Activated naive CD8-positive, alpha-beta T cell treated with anti-CD3 and anti-CD28 coated beads, Interleukin-2, amount 10 ng/mL, durations not matched to agents 7 days and 5 days (primary cell): ENCODE measurements at regions not wholly inside any gene's neighbourhood (a gene's known extent, or its start where the extent isn't known, plus 50 kb on each side); places are given as distances from the start of the nearest gene placed in this dataset.

Experiments used
- ATAC-seq: fragments of 150-1000 bp; cut with Tn5 transposase; one replicate; pipeline ENCODE4 v1.10.0; 2021; ENCODE audit warnings: low read depth, moderate library complexity
- POLR2A ChIA-PET: fragments of 350-600 bp; sonication (Branson Sonifier 250); formaldehyde crosslinking; loops from one replicate; lab custom pipeline; 2021; ENCODE audit warnings: antibody characterized with exemption; lab: Charles Lee
- DNase-seq: peaks from one replicate; pipeline ENCODE4 v3.0.0; 2021
- H3K27ac Mint-ChIP-seq: one replicate; pipeline ENCODE4 v1.8.0; 2022; ENCODE audit warnings: mild to moderate bottlenecking, mixed read lengths
- H3K27me3 Mint-ChIP-seq: one replicate; pipeline ENCODE4 v1.8.0; 2022; ENCODE audit warnings: mild to moderate bottlenecking, moderate library complexity, mixed read lengths
- H3K36me3 Mint-ChIP-seq: one replicate; pipeline ENCODE4 v1.8.0; 2021; ENCODE audit warnings: mild to moderate bottlenecking, mixed read lengths
- H3K4me1 Mint-ChIP-seq: one replicate; pipeline ENCODE4 v1.8.0; 2021; ENCODE audit warnings: mixed read lengths
- H3K4me3 Mint-ChIP-seq: one replicate; pipeline ENCODE4 v1.8.0; 2022; ENCODE audit warnings: mild to moderate bottlenecking, moderate library complexity, mixed read lengths
- H3K9me3 Mint-ChIP-seq: one replicate; pipeline ENCODE4 v1.8.0; 2021; ENCODE audit warnings: mixed read lengths

DNA sequence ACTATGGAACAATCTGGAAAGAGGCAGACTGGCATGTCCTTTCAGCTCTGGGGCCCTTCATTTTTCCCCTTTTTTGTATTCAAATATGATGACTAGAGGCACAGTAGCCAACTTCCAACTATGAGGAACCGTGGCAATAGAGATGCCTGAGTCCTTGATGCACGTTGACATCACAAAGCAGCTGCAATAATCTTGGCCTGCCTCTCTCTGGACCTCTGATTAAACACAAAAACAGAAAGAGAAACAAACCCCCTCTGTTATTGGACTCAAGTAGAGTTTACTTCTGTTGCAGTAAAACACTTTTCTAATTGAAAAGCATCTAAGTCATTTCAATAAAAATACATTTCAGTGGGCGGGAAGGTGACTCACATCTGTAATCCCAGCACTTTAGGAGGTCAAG, 122.2 kb upstream of the GRAMD2B start:
- H3K27ac Mint-ChIP-seq, result no peak overlapping the region
- no peak for ATAC-seq
- H3K4me3 Mint-ChIP-seq, result no peak overlapping the region
- POLR2A ChIA-PET, result no interaction called here
- no peaks in the 10 kb centered on the region for H3K4me1 Mint-ChIP-seq
- H3K36me3 Mint-ChIP-seq, result no peaks in the 10 kb centered on the region
- H3K9me3 Mint-ChIP-seq, result no peaks in the 10 kb centered on the region
- no peak for DNase-seq
- no peaks in the 10 kb centered on the region for H3K27me3 Mint-ChIP-seq

DNA sequence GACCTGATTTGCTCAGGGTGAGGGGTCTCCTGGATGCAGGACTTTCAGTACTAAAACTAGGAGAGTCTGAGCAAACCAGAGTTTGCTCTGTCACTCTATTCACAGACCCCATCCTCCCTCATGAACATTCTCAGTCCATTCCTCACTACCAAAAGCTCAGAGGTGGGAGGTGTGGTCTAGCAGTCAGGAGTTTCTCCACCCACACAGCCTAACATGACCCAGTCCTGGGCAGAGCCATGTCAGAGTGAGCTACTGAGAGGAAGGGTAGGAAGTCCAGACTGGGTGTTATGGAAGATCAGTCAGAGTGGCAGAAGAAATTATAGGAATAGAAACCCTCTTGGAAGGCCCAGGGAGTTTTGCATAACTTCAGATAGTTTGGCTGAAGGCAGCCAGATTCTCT, 113.3 kb upstream of the GRAMD2B start:
- DNase-seq (no peak), ATAC-seq (no peak)
- Mint-ChIP-seq H3K4me1 (no peaks in the 10 kb centered on the region), H3K4me3 (no peak overlapping the region), H3K36me3 (no peaks in the 10 kb centered on the region), H3K27me3 (peaks cover 2% of the 10 kb centered on the region), H3K9me3 (no peaks in the 10 kb centered on the region), H3K27ac (no peak overlapping the region)
- POLR2A ChIA-PET, result no interaction called here

DNA sequence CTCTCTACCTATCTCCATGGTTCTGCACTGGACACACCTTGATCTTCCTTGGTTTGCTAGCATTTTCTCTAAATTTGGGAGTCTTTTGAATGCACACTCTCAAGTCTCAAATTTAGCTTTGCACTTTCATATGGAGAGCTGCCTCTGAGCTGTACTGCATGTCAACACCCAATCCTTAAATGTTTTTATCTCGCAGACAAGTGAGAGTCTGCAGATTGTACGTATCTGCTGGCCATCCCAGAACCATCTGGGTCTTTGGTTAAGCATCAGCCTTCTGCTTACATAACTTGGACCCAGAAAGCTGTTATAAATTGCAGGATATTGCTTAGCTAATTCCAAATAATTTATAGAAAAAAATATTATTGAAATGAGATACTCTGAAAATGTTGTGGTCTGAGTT, 111.4 kb upstream of the GRAMD2B start:
- peaks cover 2% of the 10 kb centered on the region for H3K27me3 Mint-ChIP-seq
- no peak overlapping the region for H3K27ac Mint-ChIP-seq

DNA sequence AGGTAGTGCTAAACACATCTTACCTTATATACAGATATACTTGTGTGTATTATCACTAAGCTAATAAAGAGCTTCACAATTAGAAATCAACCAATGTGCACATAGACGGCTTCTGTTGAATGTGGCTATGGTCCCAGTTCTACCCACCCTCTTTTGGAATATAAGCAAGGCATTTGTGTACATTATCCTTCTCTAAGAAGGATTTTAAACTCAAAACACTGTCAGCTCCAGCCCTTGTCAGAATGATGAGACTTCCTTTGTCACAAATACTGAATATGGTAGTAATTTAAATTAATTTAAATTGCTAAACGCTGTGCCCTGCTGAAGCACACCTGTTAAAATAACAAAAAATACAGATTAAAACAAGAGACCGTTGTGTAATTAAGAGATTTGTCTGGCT, 107.9 kb upstream of the GRAMD2B start:
- H3K9me3 Mint-ChIP-seq, result no peaks in the 10 kb centered on the region
- POLR2A ChIA-PET, result no interaction called here
- no peak overlapping the region for H3K27ac Mint-ChIP-seq
- no peaks in the 10 kb centered on the region for H3K36me3 Mint-ChIP-seq
- no peak overlapping the region for H3K4me3 Mint-ChIP-seq
- no peaks in the 10 kb centered on the region for H3K4me1 Mint-ChIP-seq
- DNase-seq (no peak), ATAC-seq (no peak)
- H3K27me3 Mint-ChIP-seq, result no peaks in the 10 kb centered on the region

More for the DNA sequence above, 111.4 kb upstream of the GRAMD2B start:
- POLR2A ChIA-PET, result no interaction called here
- Mint-ChIP-seq H3K36me3 (no peaks in the 10 kb centered on the region), H3K4me3 (no peak overlapping the region), H3K9me3 (no peaks in the 10 kb centered on the region), H3K4me1 (no peaks in the 10 kb centered on the region)
- DNase-seq (no peak), ATAC-seq (no peak)

DNA sequence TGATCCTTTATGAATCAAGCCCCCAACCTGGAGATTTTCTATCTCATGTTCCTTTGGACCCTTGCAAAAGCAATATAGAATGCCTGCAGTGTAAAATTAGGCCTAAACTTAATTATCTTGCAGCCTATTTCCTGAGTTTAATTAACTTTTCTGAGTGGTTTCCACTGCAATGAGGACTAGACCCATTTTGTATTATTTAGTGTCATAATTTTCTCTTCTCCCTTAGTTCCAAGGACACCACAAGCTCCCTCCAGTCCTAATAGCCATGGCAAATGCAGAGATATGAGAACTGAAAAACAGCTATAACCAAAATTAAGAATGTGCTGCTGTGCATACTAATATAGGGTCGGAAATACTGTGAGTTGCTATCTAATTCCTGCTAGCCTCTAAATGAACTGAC, 90.9 kb upstream of the GRAMD2B start:
- Mint-ChIP-seq H3K4me1 (no peaks in the 10 kb centered on the region), H3K27ac (no peak overlapping the region), H3K36me3 (no peaks in the 10 kb centered on the region), H3K4me3 (no peak overlapping the region), H3K27me3 (peaks cover 13% of the 10 kb centered on the region), H3K9me3 (no peaks in the 10 kb centered on the region)
- ATAC-seq (no peak), DNase-seq (no peak)
- POLR2A ChIA-PET, result no interaction called here

DNA sequence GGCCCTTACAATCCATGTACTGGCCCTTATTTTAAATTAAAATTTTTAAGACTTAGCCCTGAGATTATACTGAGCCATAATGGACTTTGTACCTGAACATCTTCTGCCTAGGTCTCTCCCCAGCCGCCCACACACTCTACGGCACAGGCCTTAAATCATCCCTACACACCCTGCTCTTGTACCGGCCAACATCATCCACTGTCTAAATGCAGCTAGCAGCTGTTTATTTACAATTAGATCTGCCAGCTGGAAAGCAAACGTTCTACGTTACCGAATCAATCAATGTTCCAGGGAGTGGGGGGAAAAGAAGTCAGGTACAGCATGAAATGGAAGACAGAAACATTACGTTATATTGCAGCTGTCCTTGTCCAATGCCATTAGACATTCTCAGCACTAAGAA, 88.4 kb upstream of the GRAMD2B start:
- DNase-seq (no peak), ATAC-seq (no peak)
- no peaks in the 10 kb centered on the region for H3K36me3 Mint-ChIP-seq
- peaks cover 7% of the 10 kb centered on the region for H3K27me3 Mint-ChIP-seq
- no peaks in the 10 kb centered on the region for H3K9me3 Mint-ChIP-seq
- H3K4me3 Mint-ChIP-seq, result no peak overlapping the region
- H3K4me1 Mint-ChIP-seq, result no peaks in the 10 kb centered on the region
- POLR2A ChIA-PET, result no interaction called here
- no peak overlapping the region for H3K27ac Mint-ChIP-seq

DNA sequence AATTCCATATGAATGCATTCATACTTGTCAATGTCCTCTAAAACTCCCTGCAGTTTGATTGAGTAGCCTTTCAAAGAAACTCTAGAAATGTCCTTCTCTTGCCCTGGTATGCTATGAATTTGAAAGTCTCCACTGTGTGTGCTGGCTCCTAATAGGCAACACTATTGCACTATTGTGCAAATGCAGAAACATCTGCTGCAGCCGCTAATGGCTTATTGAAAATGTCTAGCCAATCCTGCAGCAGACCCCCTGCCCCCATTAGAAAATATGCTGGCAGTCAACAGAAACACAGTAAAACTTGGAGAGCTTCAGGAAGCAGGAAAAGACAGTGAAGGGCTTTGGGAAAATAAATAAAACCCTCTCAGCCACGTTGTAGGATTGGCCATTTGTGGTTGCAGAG, 87.3 kb upstream of the GRAMD2B start:
- Mint-ChIP-seq H3K4me3 (no peak overlapping the region), H3K9me3 (no peaks in the 10 kb centered on the region), H3K27me3 (peaks cover 4% of the 10 kb centered on the region), H3K36me3 (no peaks in the 10 kb centered on the region), H3K27ac (no peak overlapping the region), H3K4me1 (no peaks in the 10 kb centered on the region)
- DNase-seq (no peak), ATAC-seq (no peak)
- POLR2A ChIA-PET, result no interaction called here

DNA sequence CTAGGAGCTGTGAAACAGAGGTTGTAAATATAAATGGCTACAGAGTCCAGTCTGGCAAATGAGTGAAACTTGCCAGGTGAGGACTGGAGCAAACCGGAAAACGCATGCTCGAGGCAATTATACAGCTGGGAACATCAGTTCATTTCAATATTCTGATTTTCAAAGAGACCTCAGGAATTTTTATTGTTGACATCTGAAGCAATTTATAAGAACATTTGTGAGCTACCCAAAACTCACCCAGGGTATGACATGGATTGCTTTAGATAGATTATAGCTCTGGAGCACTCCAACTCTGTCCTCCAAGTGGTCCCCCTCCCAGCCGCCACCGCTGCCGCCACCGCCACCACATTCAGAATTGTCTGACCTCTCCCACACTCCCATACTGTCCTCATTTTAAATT, 84.6 kb upstream of the GRAMD2B start:
- no peaks in the 10 kb centered on the region for H3K4me1 Mint-ChIP-seq
- no peaks in the 10 kb centered on the region for H3K36me3 Mint-ChIP-seq
- ATAC-seq (no peak), DNase-seq (no peak)
- H3K27me3 Mint-ChIP-seq, result peaks cover 9% of the 10 kb centered on the region
- no peaks in the 10 kb centered on the region for H3K9me3 Mint-ChIP-seq
- POLR2A ChIA-PET, result no interaction called here
- H3K27ac Mint-ChIP-seq, result no peak overlapping the region
- no peak overlapping the region for H3K4me3 Mint-ChIP-seq

DNA sequence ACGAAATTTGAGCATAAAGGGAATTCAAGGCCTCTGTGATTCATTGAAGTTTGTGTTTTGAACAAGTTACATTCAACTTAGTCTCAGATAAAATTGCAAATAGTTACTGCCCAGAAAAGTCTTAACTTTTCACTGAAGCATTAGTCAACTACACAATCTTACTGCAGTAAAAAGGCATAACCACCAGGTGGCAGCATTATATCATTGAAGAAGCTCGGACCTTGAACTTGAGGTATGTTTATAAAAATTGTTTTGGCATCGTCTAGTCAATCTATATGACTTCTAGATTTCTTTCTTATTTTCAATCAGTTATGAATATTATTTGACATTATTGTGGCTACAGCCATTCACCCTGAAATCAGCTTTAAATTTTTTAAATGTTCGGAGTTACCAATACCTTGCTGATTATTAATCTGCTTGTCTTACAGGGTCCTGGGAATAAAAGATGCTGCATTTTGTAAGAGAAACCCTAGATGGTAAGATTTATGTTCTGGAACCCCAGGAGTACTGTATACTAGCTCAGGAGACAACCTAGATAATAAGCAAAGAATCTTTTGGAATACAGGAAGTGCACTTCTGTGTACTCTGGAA, 83.9 kb upstream of the GRAMD2B start:
- Mint-ChIP-seq H3K9me3 (no peaks in the 10 kb centered on the region), H3K27ac (no peak overlapping the region), H3K4me1 (no peaks in the 10 kb centered on the region), H3K27me3 (peaks cover 13% of the 10 kb centered on the region), H3K4me3 (no peak overlapping the region), H3K36me3 (no peaks in the 10 kb centered on the region)
- no peak for ATAC-seq
- POLR2A ChIA-PET, result no interaction called here
- DNase-seq, result no peak

DNA sequence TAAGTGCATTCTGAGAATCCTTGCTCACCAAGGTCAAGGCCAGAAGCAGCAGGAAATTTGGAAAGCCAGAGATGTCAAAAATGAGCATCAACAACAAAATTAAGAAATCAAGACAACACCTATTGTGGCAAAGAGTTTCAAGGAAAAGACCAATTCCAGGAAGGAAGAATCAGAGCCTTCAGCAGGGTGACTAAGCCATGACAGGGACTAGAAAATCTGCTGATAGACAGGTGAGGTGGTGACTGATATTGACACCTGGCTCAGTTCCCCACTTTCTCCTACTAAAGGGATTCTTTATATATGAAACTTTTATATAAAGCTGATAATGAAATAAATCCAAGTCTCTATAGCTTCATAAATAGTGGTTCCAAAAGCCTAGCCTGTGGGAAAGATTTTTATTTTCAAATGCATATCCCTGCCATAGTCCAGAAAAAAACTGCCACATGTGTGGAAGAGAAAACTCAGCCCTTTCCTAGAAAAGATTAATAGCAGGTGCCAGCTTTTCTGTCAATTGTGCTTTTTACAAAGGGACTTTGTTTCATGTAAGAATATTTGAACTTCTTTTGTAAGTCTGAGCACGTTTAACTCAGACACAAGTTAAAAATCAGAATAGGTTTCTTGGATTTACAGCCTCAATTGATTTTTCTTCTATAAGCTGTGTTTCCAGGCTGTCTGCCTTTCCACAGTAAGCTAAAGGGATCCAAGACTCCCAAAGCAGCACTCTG, 81.1 kb upstream of the GRAMD2B start:
- POLR2A ChIA-PET, result no interaction called here
- DNase-seq (no peak), ATAC-seq (no peak)
- H3K4me1 Mint-ChIP-seq, result no peaks in the 10 kb centered on the region
- peaks cover 24% of the 10 kb centered on the region for H3K27me3 Mint-ChIP-seq
- no peak overlapping the region for H3K4me3 Mint-ChIP-seq
- no peaks in the 10 kb centered on the region for H3K36me3 Mint-ChIP-seq
- H3K9me3 Mint-ChIP-seq, result no peaks in the 10 kb centered on the region
- no peak overlapping the region for H3K27ac Mint-ChIP-seq

DNA sequence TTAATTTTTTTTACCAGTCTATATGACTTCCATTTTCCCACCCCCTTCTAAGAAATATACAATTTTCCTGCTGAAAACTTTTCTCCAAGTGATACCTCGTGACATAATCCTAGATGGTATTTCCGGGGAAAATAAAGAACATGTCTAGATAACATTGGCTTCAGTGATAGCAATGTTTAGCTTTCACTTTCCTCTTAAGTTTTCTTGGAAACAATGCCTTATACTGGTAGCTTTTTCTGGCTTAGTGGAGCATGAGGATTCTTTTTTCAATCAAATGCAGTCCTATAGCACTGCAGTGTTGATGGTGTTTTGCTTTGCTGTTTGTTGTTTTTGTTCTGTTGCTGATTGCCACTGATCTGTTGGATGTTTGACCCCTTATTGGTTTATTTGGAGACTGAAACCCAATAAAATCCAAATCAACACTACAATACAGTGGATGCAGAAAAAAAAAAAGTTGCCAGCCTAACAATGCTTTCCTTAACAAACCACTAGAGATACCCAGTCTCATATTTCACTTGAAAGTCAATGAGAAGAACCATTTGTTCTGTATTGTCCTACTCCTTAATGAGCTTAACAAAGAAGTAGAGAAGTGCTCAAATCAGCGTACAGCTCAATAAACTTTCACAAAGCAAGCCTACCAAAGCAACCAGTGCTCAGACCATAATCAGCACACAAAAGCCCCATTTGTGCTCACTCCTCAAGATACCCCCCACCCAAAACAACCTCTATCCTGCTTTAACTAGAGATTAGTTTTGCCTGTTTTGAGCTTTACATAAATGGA, 74.2 kb upstream of the GRAMD2B start:
- Mint-ChIP-seq H3K36me3 (no peaks in the 10 kb centered on the region), H3K9me3 (no peaks in the 10 kb centered on the region), H3K27me3 (peaks cover 30% of the 10 kb centered on the region), H3K4me3 (no peak overlapping the region), H3K4me1 (peaks cover 2% of the 10 kb centered on the region), H3K27ac (no peak overlapping the region)
- POLR2A ChIA-PET, result no interaction called here
- no peak for ATAC-seq
- no peak for DNase-seq

DNA sequence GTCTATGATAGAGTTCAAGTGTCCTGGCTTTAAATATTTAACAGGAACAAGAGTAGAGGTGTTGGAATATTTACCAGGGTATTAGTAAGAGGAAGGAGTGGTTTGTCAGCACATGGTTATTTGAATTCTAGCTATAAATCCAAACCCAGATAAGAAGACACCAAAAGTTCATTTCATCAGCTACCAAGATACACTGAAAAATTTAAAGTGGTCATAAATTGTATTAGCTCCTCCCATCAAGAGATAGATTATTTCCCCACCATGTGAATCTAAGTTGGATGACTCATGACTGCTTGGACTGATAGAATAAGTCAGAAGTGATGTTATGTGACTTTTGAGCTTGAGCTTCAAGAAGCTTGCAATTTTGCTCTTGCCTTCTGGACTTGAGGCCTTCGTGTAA, 72.1 kb upstream of the GRAMD2B start:
- ATAC-seq (no peak), DNase-seq (no peak)
- Mint-ChIP-seq H3K27me3 (peaks cover 20% of the 10 kb centered on the region), H3K36me3 (no peaks in the 10 kb centered on the region), H3K9me3 (no peaks in the 10 kb centered on the region), H3K27ac (no peak overlapping the region), H3K4me1 (peaks cover 11% of the 10 kb centered on the region), H3K4me3 (no peak overlapping the region)
- POLR2A ChIA-PET, result no interaction called here

DNA sequence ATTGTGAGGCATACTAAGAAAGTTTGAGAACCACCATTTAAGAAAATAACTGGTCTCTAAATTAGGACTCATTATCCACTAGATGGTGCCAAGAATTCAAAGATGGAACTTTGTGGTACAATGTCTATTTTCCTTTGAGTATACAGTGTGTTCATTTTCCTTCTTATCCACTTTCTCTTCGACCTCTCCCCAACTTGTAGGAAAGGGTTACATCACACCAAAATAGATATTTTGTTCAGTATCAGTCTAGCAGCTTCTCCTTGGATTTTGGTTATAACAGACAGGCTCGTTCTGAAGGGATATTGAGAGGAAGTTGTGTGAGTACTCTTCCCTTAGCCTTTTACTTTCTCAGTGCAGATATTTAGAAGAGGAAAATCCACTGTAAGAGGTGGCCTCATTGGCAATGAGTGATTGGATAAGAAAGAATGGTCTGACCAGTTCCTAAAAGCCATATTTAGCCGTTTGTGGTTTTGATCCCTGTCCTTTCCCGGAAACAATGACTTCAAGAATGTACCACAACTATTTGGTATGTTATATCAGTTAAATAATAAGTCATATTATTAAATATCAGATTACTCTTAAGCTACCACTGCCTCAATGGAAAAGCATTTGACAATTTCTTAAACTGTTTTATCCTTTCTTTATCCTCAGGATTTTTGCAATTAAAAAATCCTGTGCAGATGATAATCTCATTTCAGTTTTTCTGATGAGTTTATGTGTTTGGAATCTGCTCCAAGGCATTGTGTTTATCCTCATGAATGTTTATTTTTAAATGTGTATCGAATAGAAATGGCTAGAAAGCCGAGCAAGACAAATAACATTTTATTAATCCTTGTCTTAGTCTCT, 69.0 kb upstream of the GRAMD2B start:
- no peak overlapping the region for H3K27ac Mint-ChIP-seq
- H3K9me3 Mint-ChIP-seq, result no peaks in the 10 kb centered on the region
- peak; percentile 54 for ATAC-seq
- no peak for DNase-seq
- H3K36me3 Mint-ChIP-seq, result no peaks in the 10 kb centered on the region
- H3K4me1 Mint-ChIP-seq, result peaks cover 17% of the 10 kb centered on the region
- peak overlapping the region; percentile 56 for H3K4me3 Mint-ChIP-seq
- POLR2A ChIA-PET, result no interaction called here
- H3K27me3 Mint-ChIP-seq, result peaks cover 10% of the 10 kb centered on the region
